CD14-positive monocyte (primary cell): ENCODE measurements at regions not wholly inside any gene's neighbourhood (a gene's known extent, or its start where the extent isn't known, plus 50 kb on each side); places are given as distances from the start of the nearest gene placed in this dataset.

Experiments used
- DNase-seq, 3 donors: peaks; one replicate each; pipeline ENCODE4 v3.0.0-alpha.2; 2011 to 2022
- H2AFZ ChIP-seq: 2 replicates; pipeline ENCODE4 v1.6.0; 2012; ENCODE audit warnings: mild to moderate bottlenecking, low read depth, low read length, inconsistent platforms; ENCODE audit not compliant: insufficient read depth, poor library complexity, severe bottlenecking
- H3K27ac ChIP-seq, 2 donors: 1 replicate in 1 of 2; 2 replicates in 1 of 2; pipeline ENCODE4 v1.5.1; 2012 to 2013; ENCODE audit warnings: low read length in 2 of 2, control low read depth in 1 of 2, inconsistent platforms in 1 of 2, low read depth in 1 of 2, mild to moderate bottlenecking in 1 of 2
- H3K27me3 ChIP-seq, 2 donors: one replicate each; pipeline versions ENCODE4 v1.6.0 to v1.6.1; 2011 to 2013; ENCODE audit warnings: low read length in 2 of 2; ENCODE audit not compliant: control insufficient read depth in 2 of 2, insufficient read depth in 2 of 2
- H3K36me3 ChIP-seq, 2 donors: replicated peaks in 1 of 2; 1 replicate in 1 of 2; 2 replicates in 1 of 2; pipeline versions ENCODE4 v1.5.1 to v1.6.1; 2012 to 2013; ENCODE audit warnings: low read length in 2 of 2, control low read depth in 1 of 2, inconsistent platforms in 1 of 2, mild to moderate bottlenecking in 1 of 2; ENCODE audit not compliant: insufficient read depth in 2 of 2, control insufficient read depth in 1 of 2
- H3K4me1 ChIP-seq, 2 donors: 1 replicate in 1 of 2; 2 replicates in 1 of 2; pipeline versions ENCODE4 v1.5.1 to v1.6.1; 2012 to 2013; ENCODE audit warnings: low read length in 2 of 2, control low read depth in 1 of 2, inconsistent platforms in 1 of 2, mild to moderate bottlenecking in 1 of 2, moderate library complexity in 1 of 2; ENCODE audit not compliant: insufficient read depth in 2 of 2, control insufficient read depth in 1 of 2
- H3K4me2 ChIP-seq: replicated peaks from 2 replicates; pipeline ENCODE3; 2012; ENCODE audit warnings: low read length, moderate library complexity, mild to moderate bottlenecking; ENCODE audit not compliant: poor library complexity, severe bottlenecking; ENCODE audit errors: extremely low read depth
- H3K4me3 ChIP-seq, 3 experiments: fragments of 200-600 bp in 1 of 3; sonication (generic) in 1 of 3; replicated peaks in 1 of 3; 1 replicate in 2 of 3; 2 replicates in 1 of 3; pipeline ENCODE4 v1.5.1; 2011 to 2013; ENCODE audit warnings: low read length in 3 of 3, mild to moderate bottlenecking in 3 of 3, control low read depth in 2 of 3, low read depth in 2 of 3, inconsistent platforms in 1 of 3, moderate library complexity in 1 of 3
- H3K79me2 ChIP-seq: 2 replicates; pipeline ENCODE4 v1.6.0; 2012; ENCODE audit warnings: mild to moderate bottlenecking, control low read depth, inconsistent platforms, low read length, moderate library complexity; ENCODE audit not compliant: insufficient read depth
- H3K9ac ChIP-seq: 2 replicates; pipeline ENCODE4 v1.6.0; 2017; ENCODE audit warnings: low read length, mild to moderate bottlenecking; ENCODE audit not compliant: insufficient read depth, poor library complexity, severe bottlenecking
- H3K9me3 ChIP-seq, 2 donors: replicated peaks in 1 of 2; 1 replicate in 1 of 2; 2 replicates in 1 of 2; pipeline versions ENCODE4 v1.5.1 to v1.6.1; 2012 to 2013; ENCODE audit warnings: low read length in 2 of 2, control low read depth in 1 of 2; ENCODE audit not compliant: control insufficient read depth in 1 of 2, insufficient read depth in 1 of 2
- H4K20me1 ChIP-seq: 2 replicates; pipeline ENCODE4 v1.6.0; 2012; ENCODE audit warnings: mild to moderate bottlenecking, low read length, control low read depth, moderate library complexity; ENCODE audit not compliant: insufficient read depth
- H3K27ac Mint-ChIP-seq, 7 donors: one replicate each; pipeline ENCODE4 v1.8.0; 2020; ENCODE audit warnings: mild to moderate bottlenecking in 7 of 7, mixed read lengths in 7 of 7, moderate library complexity in 6 of 7, inconsistent platforms in 2 of 7
- H3K27me3 Mint-ChIP-seq, 3 donors: one replicate each; pipeline ENCODE4 v1.8.0; 2021 to 2022; ENCODE audit warnings: low read depth in 3 of 3, mild to moderate bottlenecking in 3 of 3, mixed read lengths in 3 of 3, moderate library complexity in 3 of 3, inconsistent platforms in 1 of 3
- H3K36me3 Mint-ChIP-seq, 2 donors: one replicate each; pipeline ENCODE4 v1.8.0; 2020; ENCODE audit warnings: mixed read lengths in 2 of 2, inconsistent platforms in 1 of 2, mild to moderate bottlenecking in 1 of 2
- H3K4me1 Mint-ChIP-seq: one replicate; pipeline ENCODE4 v1.8.0; 2020; ENCODE audit warnings: mild to moderate bottlenecking, mixed read lengths
- H3K4me3 Mint-ChIP-seq, 2 donors: one replicate each; pipeline ENCODE4 v1.8.0; 2020; ENCODE audit warnings: mild to moderate bottlenecking in 2 of 2, mixed read lengths in 2 of 2, moderate library complexity in 1 of 2
- H3K9me3 Mint-ChIP-seq, 7 donors: one replicate each; pipeline ENCODE4 v1.8.0; 2020 to 2022; ENCODE audit warnings: mixed read lengths in 7 of 7, mild to moderate bottlenecking in 6 of 7, moderate library complexity in 6 of 7, inconsistent platforms in 2 of 7
- CTCF ChIP-seq: fragments of 200-600 bp; IDR thresholded peaks from one replicate; pipeline ENCODE4 v1.8.0; 2022; ENCODE audit warnings: antibody characterized with exemption, mild to moderate bottlenecking
- WGBS: methylation state at CpG from one replicate; pipeline ENCODE4 v1.1.5; 2013; ENCODE audit warnings: missing lambda C conversion rate; ENCODE audit not compliant: insufficient coverage; 5-methylcytosine and 5-hydroxymethylcytosine counted together
- intact Hi-C, 2 donors: fragments of 100-400 bp; cut with micrococcal nuclease; formaldehyde crosslinking; loops; one replicate each; pipeline versions ENCODE4 v1.15.0 to v1.15.1; 2023

DNA sequence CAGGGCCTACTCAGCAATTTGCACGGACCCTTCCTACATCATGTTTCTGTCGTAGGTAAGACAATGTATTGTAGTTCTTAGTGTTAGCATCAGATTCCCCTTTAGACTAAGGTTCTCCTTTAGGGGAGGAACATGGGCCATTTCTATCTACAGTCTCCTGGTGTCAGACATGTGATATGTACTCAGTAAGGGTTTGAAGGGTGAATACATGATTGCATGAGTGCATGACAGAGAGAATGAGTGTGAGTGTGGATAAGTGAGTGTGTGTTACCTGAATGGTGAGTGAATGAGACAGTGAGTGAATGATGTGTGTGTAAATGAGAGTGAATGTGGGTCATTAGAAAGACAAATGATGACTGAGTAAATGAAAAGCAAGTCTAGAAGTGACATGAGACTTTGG is 476.8 kb downstream of the HAPSTR1 start:
- H3K9ac ChIP-seq, result no peak overlapping the region
- no peaks in the 10 kb centered on the region for H3K79me2 ChIP-seq
- H3K27me3 Mint-ChIP-seq, result peaks cover 0 to 1% (median 0%) of the 10 kb centered on the region in 3 donors
- H3K36me3 Mint-ChIP-seq, result no peaks in the 10 kb centered on the region
- H3K27ac Mint-ChIP-seq, result no peak overlapping the region
- H2AFZ ChIP-seq, result no peak overlapping the region
- no peak overlapping the region for H3K4me3 ChIP-seq
- TF ChIP-seq CTCF, result no peak
- H3K9me3 ChIP-seq, result peaks cover 0 to 8% of the 10 kb centered on the region in 2 donors
- no peak overlapping the region for H3K27ac ChIP-seq
- no peak overlapping the region for H3K4me3 Mint-ChIP-seq
- H3K27me3 ChIP-seq, result no peaks in the 10 kb centered on the region
- no peaks in the 10 kb centered on the region for H3K36me3 ChIP-seq
- H3K4me1 Mint-ChIP-seq, result no peaks in the 10 kb centered on the region
- no peak for DNase-seq
- H3K9me3 Mint-ChIP-seq, result peaks cover 0 to 6% (median 0%) of the 10 kb centered on the region in 7 donors
- H3K4me2 ChIP-seq, result no peak overlapping the region
- H4K20me1 ChIP-seq, result no peaks in the 10 kb centered on the region
- WGBS, result no CpG with 5 or more reads among the region's 2 CpGs
- no peaks in the 10 kb centered on the region for H3K4me1 ChIP-seq
- intact Hi-C loops, result no loop called here

DNA sequence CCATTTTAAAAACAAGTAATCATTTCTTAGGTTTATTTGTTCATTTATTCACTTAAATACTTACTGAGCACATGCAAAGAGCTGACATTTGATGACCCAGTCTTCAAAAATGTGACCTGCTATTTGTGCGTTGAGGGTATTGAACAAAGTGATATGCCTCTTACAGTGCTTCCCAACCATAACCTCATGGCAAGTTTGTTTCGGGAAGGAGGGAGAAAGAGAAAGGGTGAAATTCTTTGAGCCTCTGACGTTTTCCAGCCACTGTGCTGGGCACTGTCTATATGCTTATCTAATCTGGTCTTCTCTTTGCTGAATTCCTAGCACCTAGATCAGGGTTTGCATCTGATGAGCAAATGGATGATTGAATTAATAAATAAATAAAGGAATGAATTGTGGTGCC is 479.1 kb downstream of the HAPSTR1 start:
- peaks cover 0 to 8% of the 10 kb centered on the region in 2 donors for H3K9me3 ChIP-seq
- H3K36me3 ChIP-seq, result no peaks in the 10 kb centered on the region
- no peak for TF ChIP-seq CTCF
- no peak overlapping the region for H2AFZ ChIP-seq
- no peak overlapping the region for H3K27ac Mint-ChIP-seq
- no peak overlapping the region for H3K4me3 ChIP-seq
- no peak overlapping the region for H3K9ac ChIP-seq
- no peaks in the 10 kb centered on the region for H3K79me2 ChIP-seq
- H3K4me3 Mint-ChIP-seq, result no peak overlapping the region
- no peaks in the 10 kb centered on the region for H3K27me3 ChIP-seq
- H3K9me3 Mint-ChIP-seq, result peaks cover 0 to 6% (median 2%) of the 10 kb centered on the region in 7 donors
- no CpG with 5 or more reads among the region's 3 CpGs for WGBS
- no peaks in the 10 kb centered on the region for H4K20me1 ChIP-seq
- no peaks in the 10 kb centered on the region for H3K36me3 Mint-ChIP-seq
- no peaks in the 10 kb centered on the region for H3K27me3 Mint-ChIP-seq
- no peaks in the 10 kb centered on the region for H3K4me1 Mint-ChIP-seq
- intact Hi-C loops, result no loop called here
- no peaks in the 10 kb centered on the region for H3K4me1 ChIP-seq
- DNase-seq, result no peak
- H3K27ac ChIP-seq, result no peak overlapping the region
- H3K4me2 ChIP-seq, result no peak overlapping the region
